ENCODE measurements at regions not wholly inside any gene's neighbourhood (a gene's known extent, or its start where the extent isn't known, plus 50 kb on each side); places are given as distances from the start of the nearest gene placed in this dataset.
"Not testable (repeated sequence)": the region's sequence is repeated elsewhere in the genome, so short reads cannot be mapped to it uniquely, and the experiment has no call there.

GRCh38 chr11:67797726-67798521 is 123.5 kb upstream of the ALDH3B2 start:
- TF ChIP-seq CEBPB (IDR thresholded peaks at IDR 0.05; ENCODE audit: low read depth, low read length); CBX8 (IDR thresholded peaks at IDR 0.05; ENCODE audit: borderline replicate concordance, low read depth, low read length); POLR2A (IDR thresholded peaks at IDR 0.05; ENCODE audit: control extremely low read depth in 1 of 2, low read depth in 2 of 2, low read length in 2 of 2); RNF2 (IDR thresholded peaks at IDR 0.05; ENCODE audit: borderline replicate concordance, low read depth, low read length, missing control alignments, poor library complexity, severe bottlenecking); RAD21 (IDR thresholded peaks at IDR 0.05 in 1 of 2, conservative IDR thresholded peaks at IDR 0.05 in 1 of 2; ENCODE audit: low read depth in 2 of 2, low read length in 2 of 2): not testable (repeated sequence)
- TF ChIP-seq, protein P1, sequence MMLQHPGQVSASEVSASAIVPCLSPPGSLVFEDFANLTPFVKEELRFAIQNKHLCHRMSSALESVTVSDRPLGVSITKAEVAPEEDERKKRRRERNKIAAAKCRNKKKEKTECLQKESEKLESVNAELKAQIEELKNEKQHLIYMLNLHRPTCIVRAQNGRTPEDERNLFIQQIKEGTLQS (IDR thresholded peaks at IDR 0.05; ENCODE audit: insufficient read depth, low read depth, low read length): not testable (repeated sequence)
- TF ChIP-seq, protein P2, sequence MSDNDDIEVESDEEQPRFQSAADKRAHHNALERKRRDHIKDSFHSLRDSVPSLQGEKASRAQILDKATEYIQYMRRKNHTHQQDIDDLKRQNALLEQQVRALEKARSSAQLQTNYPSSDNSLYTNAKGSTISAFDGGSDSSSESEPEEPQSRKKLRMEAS (IDR thresholded peaks at IDR 0.05): not testable (repeated sequence)

Data from H1 (cell line).